ENCODE measurements at regions not wholly inside any gene's neighbourhood (a gene's known extent, or its start where the extent isn't known, plus 50 kb on each side); places are given as distances from the start of the nearest gene placed in this dataset.

GRCh38 chr14:101707068-101707842 lies 54.3 kb upstream of the PPP2R5C start:
- Mint-ChIP-seq H3K27me3 (peaks cover 57% of the 10 kb centered on the region), H3K4me1 (ENCODE audit: low read depth) (peaks cover 36% of the 10 kb centered on the region), H3K36me3 (ENCODE audit: low read depth) (no peaks in the 10 kb centered on the region)

GRCh38 chr14:101707863-101708620 lies 53.5 kb upstream of the PPP2R5C start:
- Mint-ChIP-seq H3K27me3 (peaks cover 49% of the 10 kb centered on the region), H3K4me1 (ENCODE audit: low read depth) (peaks cover 36% of the 10 kb centered on the region), H3K4me3 (no peak overlapping the region), H3K9me3 (no peaks in the 10 kb centered on the region), H3K36me3 (ENCODE audit: low read depth) (no peaks in the 10 kb centered on the region), H3K27ac (no peak overlapping the region)
- intact Hi-C loops (cut with micrococcal nuclease): loop anchor here (2.0 to 10.0 kb wide), 3 partner anchors 53 to 187 kb away; partner anchors contain the start of gene PPP2R5C

More at GRCh38 chr14:101707068-101707842, 54.3 kb upstream of the PPP2R5C start:
- Mint-ChIP-seq H3K27ac (peak overlapping the region; percentile 83), H3K4me3 (no peak overlapping the region), H3K9me3 (no peaks in the 10 kb centered on the region)
- intact Hi-C loops (cut with micrococcal nuclease): loop anchor here (2.0 to 10.0 kb wide), 3 partner anchors 54 to 188 kb away; partner anchors contain the start of gene PPP2R5C

GRCh38 chr14:101708853-101709532 lies 52.5 kb upstream of the PPP2R5C start:
- no peak overlapping the region for H3K27ac Mint-ChIP-seq
- peaks cover 44% of the 10 kb centered on the region for H3K27me3 Mint-ChIP-seq
- H3K36me3 Mint-ChIP-seq (ENCODE audit: low read depth): no peaks in the 10 kb centered on the region
- H3K4me3 Mint-ChIP-seq: no peak overlapping the region
- intact Hi-C loops (cut with micrococcal nuclease): loop anchor here (10.0 kb wide), 1 partner anchor 186 kb away; no protein-coding TSS in a partner anchor
- H3K4me1 Mint-ChIP-seq (ENCODE audit: low read depth): peaks cover 36% of the 10 kb centered on the region
- H3K9me3 Mint-ChIP-seq: peaks cover 2% of the 10 kb centered on the region

- intact Hi-C loops (cut with micrococcal nuclease): loop anchor here (10.0 kb wide), 1 partner anchor 185 kb away; no protein-coding TSS in a partner anchor
- Mint-ChIP-seq H3K4me1 (ENCODE audit: low read depth) (peaks cover 36% of the 10 kb centered on the region), H3K4me3 (no peak overlapping the region), H3K9me3 (peaks cover 7% of the 10 kb centered on the region), H3K27ac (no peak overlapping the region), H3K27me3 (peaks cover 40% of the 10 kb centered on the region), H3K36me3 (ENCODE audit: low read depth) (no peaks in the 10 kb centered on the region)
Observed at GRCh38 chr14:101709533-101709881, 52.0 kb upstream of the PPP2R5C start.

- no peak overlapping the region for H3K27ac Mint-ChIP-seq
- peaks cover 7% of the 10 kb centered on the region for H3K9me3 Mint-ChIP-seq
- intact Hi-C loops (cut with micrococcal nuclease): loop anchor here (10.0 kb wide), 1 partner anchor 185 kb away; no protein-coding TSS in a partner anchor
- peaks cover 33% of the 10 kb centered on the region for H3K4me1 Mint-ChIP-seq (ENCODE audit: low read depth)
- no peak overlapping the region for H3K4me3 Mint-ChIP-seq
- H3K27me3 Mint-ChIP-seq: peaks cover 36% of the 10 kb centered on the region
- H3K36me3 Mint-ChIP-seq (ENCODE audit: low read depth): no peaks in the 10 kb centered on the region
Observed at GRCh38 chr14:101709962-101710931, 51.3 kb upstream of the PPP2R5C start.

GRCh38 chr14:101711041-101711856 lies 50.3 kb upstream of the PPP2R5C start:
- peaks cover 29% of the 10 kb centered on the region for H3K4me1 Mint-ChIP-seq (ENCODE audit: low read depth)
- no peaks in the 10 kb centered on the region for H3K36me3 Mint-ChIP-seq (ENCODE audit: low read depth)
- no peak overlapping the region for H3K27ac Mint-ChIP-seq
- H3K9me3 Mint-ChIP-seq: peaks cover 7% of the 10 kb centered on the region
- peaks cover 42% of the 10 kb centered on the region for H3K27me3 Mint-ChIP-seq
- H3K4me3 Mint-ChIP-seq: no peak overlapping the region
- intact Hi-C loops (cut with micrococcal nuclease): no loop called here

Data from dendritic cell treated with granulocyte-macrophage colony-stimulating factor and Interleukin-4, amounts not matched to agents 40 ng/mL and 50 ng/mL, for 4 days (primary cell).